ENCODE measurements at regions not wholly inside any gene's neighbourhood (a gene's known extent, or its start where the extent isn't known, plus 50 kb on each side); places are given as distances from the start of the nearest gene placed in this dataset.

DNA sequence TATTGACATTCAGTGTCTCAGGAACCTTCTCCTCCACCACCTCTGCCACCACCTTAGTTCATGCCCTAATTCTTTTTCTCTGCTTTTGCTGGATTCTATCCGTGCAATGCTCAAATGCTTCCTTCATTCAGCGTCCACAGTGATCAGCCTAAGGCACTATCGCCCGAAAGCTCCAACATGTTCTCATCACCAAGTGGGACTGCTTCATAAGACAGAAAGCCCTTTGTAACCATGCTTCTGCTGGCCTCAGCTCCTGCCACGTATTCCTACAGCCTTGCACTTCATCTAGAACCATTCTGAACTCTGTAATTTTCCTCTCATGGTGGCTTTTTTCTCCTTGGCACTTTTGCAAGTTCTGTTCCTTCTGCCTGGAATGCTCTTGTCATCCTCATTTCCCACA, 222.9 kb downstream of the HNMT start:
- no peak overlapping the region for H2AFZ ChIP-seq (ENCODE audit: low read length)
- H4K91ac ChIP-seq (ENCODE audit: insufficient read length, low read depth, low read length): no peak overlapping the region
- no peaks in the 10 kb centered on the region for H3K27me3 ChIP-seq (ENCODE audit: insufficient read depth, low read length)
- no peak overlapping the region for H3K14ac ChIP-seq (ENCODE audit: insufficient read depth, low read length)
- Mint-ChIP-seq H3K4me3 (no peak overlapping the region), H3K36me3 (ENCODE audit: insufficient read depth in 1 of 3, low read depth in 3 of 3) (no peaks in the 10 kb centered on the region; a peak in 1 of 7 replicates), H3K4me1 (peaks cover 32 to 39% of the 10 kb centered on the region in 2 experiments), H3K27me3 (ENCODE audit: low read depth) (no peaks in the 10 kb centered on the region), H3K9me3 (no peaks in the 10 kb centered on the region; a peak in 1 of 5 replicates), H3K27ac (peak overlapping the region in 2 of 3 experiments; percentile 4 to 13; a peak in 2 of 7 replicates)
- peaks cover 10% of the 10 kb centered on the region; the same call in 1 of the 2 replicates for H3K4me1 ChIP-seq (ENCODE audit: insufficient read depth, low read length)
- no peak overlapping the region for H2BK15ac ChIP-seq (ENCODE audit: low read depth, low read length)
- no peaks in the 10 kb centered on the region for H3K79me1 ChIP-seq (ENCODE audit: insufficient read depth, low read depth, low read length, poor library complexity, severe bottlenecking)
- no peak overlapping the region for H2BK12ac ChIP-seq (ENCODE audit: insufficient read length, low read depth, low read length)
- no peaks in the 10 kb centered on the region for H3K79me2 ChIP-seq (ENCODE audit: insufficient read depth, low read length)
- H3K18ac ChIP-seq (ENCODE audit: insufficient read length, low read depth, low read length): no peak overlapping the region
- H4K20me1 ChIP-seq (ENCODE audit: control insufficient read depth, insufficient read depth, insufficient read length): no peaks in the 10 kb centered on the region
- H2AK5ac ChIP-seq (ENCODE audit: insufficient read length, low read length): no peak overlapping the region
- H3K27ac ChIP-seq (ENCODE audit: insufficient read length, low read depth, low read length): no peak overlapping the region
- no peaks in the 10 kb centered on the region for H3K9me3 ChIP-seq (ENCODE audit: control insufficient read depth, low read depth, low read length)
- no peaks in the 10 kb centered on the region for H3K23me2 ChIP-seq (ENCODE audit: insufficient read length, low read depth, low read length, poor library complexity, severe bottlenecking)
- no peak overlapping the region for H2BK20ac ChIP-seq (ENCODE audit: low read depth, low read length, poor library complexity, severe bottlenecking)
- WGBS (ENCODE audit: extremely low coverage, insufficient read length, low lambda C conversion rate): no CpG with 5 or more reads among the region's 5 CpGs
- H3K23ac ChIP-seq (ENCODE audit: insufficient read length, low read depth, low read length): no peak overlapping the region
- TF ChIP-seq, protein P1, sequence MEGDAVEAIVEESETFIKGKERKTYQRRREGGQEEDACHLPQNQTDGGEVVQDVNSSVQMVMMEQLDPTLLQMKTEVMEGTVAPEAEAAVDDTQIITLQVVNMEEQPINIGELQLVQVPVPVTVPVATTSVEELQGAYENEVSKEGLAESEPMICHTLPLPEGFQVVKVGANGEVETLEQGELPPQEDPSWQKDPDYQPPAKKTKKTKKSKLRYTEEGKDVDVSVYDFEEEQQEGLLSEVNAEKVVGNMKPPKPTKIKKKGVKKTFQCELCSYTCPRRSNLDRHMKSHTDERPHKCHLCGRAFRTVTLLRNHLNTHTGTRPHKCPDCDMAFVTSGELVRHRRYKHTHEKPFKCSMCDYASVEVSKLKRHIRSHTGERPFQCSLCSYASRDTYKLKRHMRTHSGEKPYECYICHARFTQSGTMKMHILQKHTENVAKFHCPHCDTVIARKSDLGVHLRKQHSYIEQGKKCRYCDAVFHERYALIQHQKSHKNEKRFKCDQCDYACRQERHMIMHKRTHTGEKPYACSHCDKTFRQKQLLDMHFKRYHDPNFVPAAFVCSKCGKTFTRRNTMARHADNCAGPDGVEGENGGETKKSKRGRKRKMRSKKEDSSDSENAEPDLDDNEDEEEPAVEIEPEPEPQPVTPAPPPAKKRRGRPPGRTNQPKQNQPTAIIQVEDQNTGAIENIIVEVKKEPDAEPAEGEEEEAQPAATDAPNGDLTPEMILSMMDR (conservative IDR thresholded peaks at IDR 0.05): no peak
- no peak overlapping the region for H2BK5ac ChIP-seq (ENCODE audit: insufficient read length, low read length)
- H3K9ac ChIP-seq (ENCODE audit: extremely low read depth, insufficient read length, low read length): no peak overlapping the region
- H4K5ac ChIP-seq (ENCODE audit: insufficient read length, low read depth, low read length): no peak overlapping the region
- no peak overlapping the region for H3K4me2 ChIP-seq (ENCODE audit: insufficient read depth, insufficient read length, low read length)
- H3K4ac ChIP-seq (ENCODE audit: low read depth, low read length): no peak overlapping the region
- no peak overlapping the region for H4K8ac ChIP-seq (replicated peaks; ENCODE audit: insufficient read length, low read depth, low read length)
- no peak overlapping the region for H3T11ph ChIP-seq (ENCODE audit: low read length)
- H3K56ac ChIP-seq (ENCODE audit: insufficient read length, low read depth, low read length): no peak overlapping the region
- H2BK120ac ChIP-seq (ENCODE audit: low read depth, low read length, poor library complexity, severe bottlenecking): no peak overlapping the region
- no peak for DNase-seq

All from H9 (cell line).